GM12875 (cell line): ENCODE measurements at regions not wholly inside any gene's neighbourhood (a gene's known extent, or its start where the extent isn't known, plus 50 kb on each side); places are given as distances from the start of the nearest gene placed in this dataset.
"Not testable (repeated sequence)": the region's sequence is repeated elsewhere in the genome, so short reads cannot be mapped to it uniquely, and the experiment has no call there.

Source experiments
- H3K4me3 ChIP-seq: one replicate; pipeline ENCODE4 v1.5.1; 2011; ENCODE audit warnings: low read depth, low read length, control low read depth
- TF ChIP-seq, protein P1 (sequence below): IDR thresholded peaks from 2 replicates; pipeline ENCODE4 v1.5.1; 2011; ENCODE audit warnings: low read depth, mild to moderate bottlenecking, control low read depth, inconsistent platforms, low read length, moderate library complexity, borderline replicate concordance; ENCODE audit not compliant: insufficient read depth

DNA sequence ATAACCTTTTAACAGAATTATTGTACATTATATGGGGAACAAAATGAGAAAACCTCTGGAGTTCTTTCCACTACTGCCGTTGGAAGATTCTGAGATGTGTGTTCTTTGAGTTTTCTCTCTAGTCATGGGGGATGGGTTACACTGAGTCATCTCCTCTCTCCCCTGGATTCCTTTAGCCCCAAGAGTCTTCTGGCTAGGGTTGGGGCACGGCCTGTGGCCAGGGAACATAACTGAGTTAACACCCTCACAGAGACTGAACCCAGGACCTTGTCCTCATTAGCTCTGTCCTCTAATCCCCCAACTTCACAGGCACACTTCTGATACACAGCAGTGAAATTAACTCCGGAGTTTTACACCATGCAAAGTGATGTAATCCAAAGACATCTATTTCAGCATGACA lies 142.3 kb upstream of the F9 start:
- TF ChIP-seq, protein P1, sequence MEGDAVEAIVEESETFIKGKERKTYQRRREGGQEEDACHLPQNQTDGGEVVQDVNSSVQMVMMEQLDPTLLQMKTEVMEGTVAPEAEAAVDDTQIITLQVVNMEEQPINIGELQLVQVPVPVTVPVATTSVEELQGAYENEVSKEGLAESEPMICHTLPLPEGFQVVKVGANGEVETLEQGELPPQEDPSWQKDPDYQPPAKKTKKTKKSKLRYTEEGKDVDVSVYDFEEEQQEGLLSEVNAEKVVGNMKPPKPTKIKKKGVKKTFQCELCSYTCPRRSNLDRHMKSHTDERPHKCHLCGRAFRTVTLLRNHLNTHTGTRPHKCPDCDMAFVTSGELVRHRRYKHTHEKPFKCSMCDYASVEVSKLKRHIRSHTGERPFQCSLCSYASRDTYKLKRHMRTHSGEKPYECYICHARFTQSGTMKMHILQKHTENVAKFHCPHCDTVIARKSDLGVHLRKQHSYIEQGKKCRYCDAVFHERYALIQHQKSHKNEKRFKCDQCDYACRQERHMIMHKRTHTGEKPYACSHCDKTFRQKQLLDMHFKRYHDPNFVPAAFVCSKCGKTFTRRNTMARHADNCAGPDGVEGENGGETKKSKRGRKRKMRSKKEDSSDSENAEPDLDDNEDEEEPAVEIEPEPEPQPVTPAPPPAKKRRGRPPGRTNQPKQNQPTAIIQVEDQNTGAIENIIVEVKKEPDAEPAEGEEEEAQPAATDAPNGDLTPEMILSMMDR = no peak
- H3K4me3 ChIP-seq = no peak overlapping the region

DNA sequence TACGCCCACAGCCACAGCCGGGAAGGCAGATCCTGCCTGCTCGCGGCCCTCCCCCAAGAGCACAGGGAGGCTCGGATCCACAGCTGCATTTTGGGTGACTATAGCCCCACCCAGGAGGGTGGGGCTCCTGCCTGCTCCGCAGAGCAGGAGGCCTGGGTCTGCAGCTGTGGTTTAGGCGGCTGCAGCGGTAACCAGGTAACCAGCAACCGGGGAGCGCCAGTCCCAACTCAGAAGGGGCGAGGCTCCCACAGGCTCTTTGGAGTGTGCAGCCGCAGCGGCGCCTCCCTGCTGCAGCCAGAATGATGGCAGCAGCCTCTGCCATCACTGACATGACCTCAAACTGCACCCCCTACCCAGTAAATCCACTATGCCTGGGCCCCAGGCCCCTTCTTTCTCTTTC lies 148.0 kb upstream of the F9 start:
- TF ChIP-seq, protein P1 = no peak
- no peak overlapping the region for H3K4me3 ChIP-seq

DNA sequence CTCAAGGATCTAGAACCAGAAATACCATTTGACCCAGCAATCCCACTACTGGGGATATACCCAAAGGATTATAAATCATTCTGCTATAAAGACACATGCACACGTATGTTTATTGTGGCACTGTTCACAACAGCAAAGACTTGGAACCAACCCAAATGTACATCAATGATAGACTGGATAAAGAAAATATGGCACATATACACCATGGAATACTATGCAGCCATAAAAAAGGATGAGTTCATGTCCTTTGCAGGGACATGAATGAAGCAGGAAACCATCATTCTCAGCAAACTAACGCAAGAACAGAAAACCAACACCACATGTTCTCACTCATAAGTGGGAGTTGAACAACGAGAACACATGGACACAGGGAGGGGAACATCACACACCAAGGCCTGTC lies 154.0 kb upstream of the F9 start:
- H3K4me3 ChIP-seq = not testable (repeated sequence)

DNA sequence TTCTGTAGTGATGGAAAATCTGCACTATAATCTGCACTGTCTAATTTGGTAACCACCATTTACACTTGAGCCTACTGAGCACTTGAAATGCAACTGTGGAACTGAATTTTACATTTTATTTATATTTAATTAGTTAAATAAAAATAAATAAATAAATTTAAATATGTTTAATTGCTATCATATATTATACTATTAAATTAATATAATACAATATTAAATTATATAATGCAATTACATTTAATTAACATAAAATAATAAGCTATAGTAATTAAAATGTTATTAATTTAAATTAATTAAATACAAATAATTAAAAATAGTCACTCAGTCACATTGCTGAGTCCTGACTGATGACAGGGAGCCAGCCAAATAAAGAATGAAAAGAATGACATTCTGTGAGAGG lies 170.2 kb upstream of the F9 start:
- H3K4me3 ChIP-seq = no peak overlapping the region
- TF ChIP-seq, protein P1 = no peak

DNA sequence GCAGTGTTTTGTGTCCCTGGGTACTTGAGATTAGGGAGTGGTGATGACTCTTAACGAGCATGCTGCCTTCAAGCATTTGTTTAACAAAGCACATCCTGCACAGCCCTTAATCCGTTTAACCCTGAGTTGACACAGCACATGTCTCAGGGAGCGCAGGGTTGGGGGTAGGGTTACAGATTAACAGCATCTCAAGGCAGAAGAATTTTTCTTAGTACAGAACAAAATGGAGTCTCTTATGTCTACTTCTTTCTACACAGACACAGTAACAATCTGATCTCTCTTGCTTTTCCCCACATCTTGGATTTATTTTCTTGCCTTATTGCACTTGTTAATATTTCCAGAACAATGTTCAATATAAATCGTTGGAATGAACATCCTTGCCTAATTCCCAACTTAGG lies 187.9 kb upstream of the F9 start:
- H3K4me3 ChIP-seq = not testable (repeated sequence)

DNA sequence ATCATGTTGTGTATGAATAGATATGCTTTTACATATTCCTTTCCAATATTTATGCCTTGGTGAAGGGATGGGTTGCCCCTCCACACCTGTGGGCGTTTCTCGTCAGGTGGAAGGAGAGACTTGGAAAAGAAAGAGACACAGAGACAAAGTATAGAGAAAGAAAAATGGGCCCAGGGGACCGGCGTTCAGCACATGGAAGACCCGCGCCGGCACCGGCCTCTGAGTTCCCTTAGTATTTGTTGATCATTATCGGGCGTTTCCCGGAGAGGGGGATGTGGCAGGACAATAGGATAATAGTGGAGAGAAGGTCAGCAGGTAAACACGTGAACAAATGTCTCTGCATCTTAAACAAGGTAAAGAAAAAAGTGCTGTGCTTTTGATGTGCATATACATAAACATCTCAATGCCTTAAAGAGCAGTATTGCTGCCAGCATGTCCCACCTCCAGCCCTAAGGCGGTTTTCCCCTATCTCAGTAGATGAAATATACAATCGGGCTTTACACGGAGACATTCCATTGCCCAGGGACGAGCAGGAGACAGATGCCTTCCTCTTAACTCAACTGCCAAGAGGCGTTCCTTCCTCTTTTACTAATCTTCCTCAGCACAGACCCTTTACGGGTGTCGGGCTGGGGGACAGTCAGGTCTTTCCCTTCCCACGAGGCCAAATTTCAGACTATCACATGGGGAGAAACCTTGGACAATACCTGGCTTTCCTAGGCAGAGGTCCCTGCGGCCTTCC lies 188.5 kb upstream of the F9 start:
- H3K4me3 ChIP-seq = not testable (repeated sequence)

DNA sequence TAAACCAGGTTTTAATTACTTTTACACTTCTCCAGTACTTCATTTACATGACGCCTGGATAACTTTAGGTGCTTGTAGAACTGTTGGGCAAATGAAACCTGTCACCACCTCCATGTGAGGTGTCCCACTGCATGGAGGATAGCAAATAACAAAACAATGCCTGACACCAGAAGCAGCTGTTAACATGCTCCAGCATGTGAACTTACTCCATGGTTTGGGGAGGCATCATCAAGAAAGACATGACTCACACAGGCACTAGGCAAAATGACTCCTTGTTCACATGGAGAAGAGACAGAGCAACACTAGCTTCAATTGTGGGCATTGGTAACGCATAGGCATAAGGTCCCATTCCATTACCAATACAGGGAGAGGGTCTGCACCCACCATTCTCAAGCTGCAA lies 198.1 kb upstream of the F9 start:
- TF ChIP-seq, protein P1 = no peak
- H3K4me3 ChIP-seq = no peak overlapping the region

DNA sequence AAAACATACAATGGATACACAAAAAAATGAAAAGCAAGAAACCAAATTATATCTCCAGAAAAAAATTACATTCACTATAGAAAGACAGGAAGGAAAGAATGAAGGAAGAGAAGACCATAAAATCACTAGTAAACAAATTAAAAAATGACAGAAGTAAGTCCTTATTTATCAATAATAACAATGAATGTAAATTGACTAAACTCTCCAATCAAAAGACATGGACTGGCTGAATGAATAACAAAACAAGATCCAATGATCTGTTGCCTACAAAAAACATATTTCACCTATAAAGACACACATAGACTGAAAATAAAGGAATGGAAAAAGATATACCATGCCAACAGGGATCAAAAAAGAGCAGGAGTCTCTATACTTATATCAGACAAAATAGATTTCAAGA lies 203.2 kb upstream of the F9 start:
- TF ChIP-seq, protein P1 = no peak
- no peak overlapping the region for H3K4me3 ChIP-seq

DNA sequence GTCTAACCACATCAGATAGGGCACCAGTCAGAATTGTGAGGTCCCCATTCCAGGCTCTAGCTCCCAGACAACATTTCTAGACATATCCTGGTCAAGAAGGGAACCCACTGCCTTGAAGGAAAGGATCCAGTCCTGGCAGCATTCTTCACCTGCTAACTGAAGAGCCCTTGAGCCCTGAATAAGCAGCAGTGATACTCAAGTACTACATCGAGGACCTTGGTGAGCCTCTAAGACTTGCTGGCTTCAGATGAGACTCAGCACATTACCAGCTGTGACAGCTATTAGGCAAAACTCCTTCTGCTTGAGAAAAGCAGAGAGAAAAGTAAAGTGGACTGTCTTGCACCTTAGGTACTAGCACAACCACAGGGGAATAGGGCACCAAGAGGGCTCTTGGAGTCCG lies 205.8 kb upstream of the F9 start:
- TF ChIP-seq, protein P1 = no peak
- no peak overlapping the region for H3K4me3 ChIP-seq

DNA sequence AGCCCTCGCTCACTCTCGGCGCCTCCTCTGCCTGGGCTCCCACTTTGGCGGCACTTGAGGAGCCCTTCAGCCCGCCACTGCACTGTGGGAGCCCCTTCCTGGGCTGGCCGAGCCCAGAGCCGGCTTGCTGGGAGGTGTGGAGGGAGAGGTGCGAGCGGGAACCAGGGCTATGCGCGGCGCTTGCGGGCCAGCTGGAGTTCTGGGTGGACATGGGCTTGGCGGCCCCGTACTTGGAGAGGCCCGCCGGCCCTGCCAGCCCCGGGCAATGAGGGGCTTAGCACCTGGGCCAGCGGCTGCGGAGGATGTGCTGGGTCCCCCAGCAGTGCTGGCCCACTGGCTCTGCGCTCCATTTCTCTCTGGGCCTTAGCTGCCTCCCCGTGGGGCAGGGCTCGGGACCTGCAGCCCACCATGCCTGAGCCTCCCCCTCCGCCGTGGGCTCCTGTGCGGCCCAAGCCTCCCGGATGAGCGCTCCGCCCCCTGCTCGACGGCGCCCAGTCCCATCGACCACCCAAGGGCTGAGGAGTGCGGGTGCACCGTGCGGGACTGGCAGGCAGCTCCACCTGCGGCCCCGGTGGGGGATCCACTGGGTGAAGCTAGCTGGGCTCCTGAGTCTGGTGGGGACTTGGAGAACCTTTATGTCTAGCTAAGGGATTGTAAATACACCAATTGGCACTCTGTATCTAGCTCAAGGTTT lies 209.7 kb upstream of the F9 start:
- not testable (repeated sequence) for H3K4me3 ChIP-seq

DNA sequence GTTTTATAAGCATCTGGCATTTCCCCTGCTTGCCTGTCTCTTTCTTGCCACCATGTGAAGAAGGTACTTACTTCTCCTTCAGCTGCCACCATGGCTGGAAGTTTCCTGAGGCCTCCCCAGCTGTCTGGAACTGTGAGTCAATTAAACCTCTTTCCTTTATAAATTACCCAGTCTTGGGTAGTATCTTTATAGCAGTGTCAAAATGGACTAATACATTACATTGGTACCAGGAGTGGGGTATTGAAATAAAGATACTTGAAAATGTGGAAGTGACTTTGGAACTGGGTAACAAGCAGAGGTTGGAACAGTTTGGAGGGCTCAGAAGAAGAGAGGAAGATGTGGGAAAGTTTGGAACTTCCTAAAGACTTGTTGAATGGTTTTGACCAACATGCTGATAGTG lies 223.9 kb upstream of the F9 start:
- H3K4me3 ChIP-seq = not testable (repeated sequence)
